Right ventricle myocardium inferior (tissue), 1 donor: ENCODE measurements at regions not wholly inside any gene's neighbourhood (a gene's known extent, or its start where the extent isn't known, plus 50 kb on each side); places are given as distances from the start of the nearest gene placed in this dataset.

Source experiments
- ATAC-seq: fragments of 200-7000 bp; cut with Tn5 transposase; one replicate; pipeline ENCODE4 v1.9.1; 2020; ENCODE audit warnings: mild to moderate bottlenecking, moderate library complexity
- DNase-seq: peaks from one replicate; pipeline ENCODE4 v3.0.0; 2021; ENCODE audit errors: missing footprints
- intact Hi-C: fragments of 100-400 bp; cut with DNase I; formaldehyde crosslinking; loops from one replicate; pipeline ENCODE4 v1.11.0; 2022
- donor health status: DM: no; HTN: yes; CAD: no; lungs with severe emphysema.

GRCh38 chr17:68718926-68719325 lies 117.8 kb upstream of the FAM20A start:
- intact Hi-C loops, result no loop called here
- no peak for ATAC-seq

GRCh38 chr17:68718465-68718864 lies 117.3 kb upstream of the FAM20A start:
- ATAC-seq, result no peak

More at GRCh38 chr17:68718926-68719325, 117.8 kb upstream of the FAM20A start:
- no peak for DNase-seq

GRCh38 chr17:68714676-68715075 lies 113.5 kb upstream of the FAM20A start:
- no peak for ATAC-seq
- intact Hi-C loops, result no loop called here
- DNase-seq, result no peak

More at GRCh38 chr17:68718465-68718864, 117.3 kb upstream of the FAM20A start:
- DNase-seq, result no peak
- intact Hi-C loops, result no loop called here

GRCh38 chr17:68711858-68712257 lies 110.7 kb upstream of the FAM20A start:
- DNase-seq (no peak), ATAC-seq (no peak)
- intact Hi-C loops, result no loop called here

- intact Hi-C loops, result no loop called here
- DNase-seq (no peak), ATAC-seq (no peak)
These were observed 109.8 kb upstream of the FAM20A start for GRCh38 chr17:68710976-68711375.

GRCh38 chr17:68710035-68710780 lies 109.0 kb upstream of the FAM20A start:
- intact Hi-C loops, result no loop called here
- DNase-seq (no peak), ATAC-seq (no peak)

- ATAC-seq, result no peak
- no peak for DNase-seq
- intact Hi-C loops, result no loop called here
These were observed 108.3 kb upstream of the FAM20A start for GRCh38 chr17:68709461-68709860.

GRCh38 chr17:68707031-68707430 lies 105.9 kb upstream of the FAM20A start:
- DNase-seq (no peak), ATAC-seq (peak; percentile 48)
- intact Hi-C loops, result no loop called here

GRCh38 chr17:68706356-68706920 lies 105.3 kb upstream of the FAM20A start:
- no peak for DNase-seq
- intact Hi-C loops, result no loop called here
- ATAC-seq, result peak; percentile 27

GRCh38 chr17:68705714-68706076 lies 104.5 kb upstream of the FAM20A start:
- no peak for ATAC-seq
- intact Hi-C loops, result no loop called here
- no peak for DNase-seq

GRCh38 chr17:68704871-68705713 lies 103.9 kb upstream of the FAM20A start:
- no peak for DNase-seq
- intact Hi-C loops, result no loop called here
- no peak for ATAC-seq

GRCh38 chr17:68701046-68701445 lies 99.9 kb upstream of the FAM20A start:
- intact Hi-C loops, result no loop called here
- DNase-seq, result no peak
- no peak for ATAC-seq

- intact Hi-C loops, result no loop called here
- ATAC-seq, result no peak
- no peak for DNase-seq
These were observed 99.3 kb upstream of the FAM20A start for GRCh38 chr17:68700421-68700820.

GRCh38 chr17:68699936-68700335 lies 98.8 kb upstream of the FAM20A start:
- intact Hi-C loops, result no loop called here

GRCh38 chr17:68698746-68699145 lies 97.6 kb upstream of the FAM20A start:
- ATAC-seq (peak; percentile 72), DNase-seq (no peak)
- intact Hi-C loops, result no loop called here

More at GRCh38 chr17:68699936-68700335, 98.8 kb upstream of the FAM20A start:
- ATAC-seq, result no peak
- no peak for DNase-seq

- no peak for DNase-seq
- ATAC-seq, result peak; percentile 60
- intact Hi-C loops, result no loop called here
These were observed 96.7 kb upstream of the FAM20A start for GRCh38 chr17:68697850-68698361.

- ATAC-seq (no peak), DNase-seq (no peak)
- intact Hi-C loops, result no loop called here
These were observed 94.5 kb upstream of the FAM20A start for GRCh38 chr17:68695659-68696058.

GRCh38 chr17:68694791-68695485 lies 93.8 kb upstream of the FAM20A start:
- intact Hi-C loops, result no loop called here
- ATAC-seq, result no peak
- DNase-seq, result no peak

- ATAC-seq (no peak), DNase-seq (no peak)
- intact Hi-C loops, result no loop called here
These were observed 92.7 kb upstream of the FAM20A start for GRCh38 chr17:68693896-68694295.
